ENCODE measurements at regions not wholly inside any gene's neighbourhood (a gene's known extent, or its start where the extent isn't known, plus 50 kb on each side); places are given as distances from the start of the nearest gene placed in this dataset.

DNA sequence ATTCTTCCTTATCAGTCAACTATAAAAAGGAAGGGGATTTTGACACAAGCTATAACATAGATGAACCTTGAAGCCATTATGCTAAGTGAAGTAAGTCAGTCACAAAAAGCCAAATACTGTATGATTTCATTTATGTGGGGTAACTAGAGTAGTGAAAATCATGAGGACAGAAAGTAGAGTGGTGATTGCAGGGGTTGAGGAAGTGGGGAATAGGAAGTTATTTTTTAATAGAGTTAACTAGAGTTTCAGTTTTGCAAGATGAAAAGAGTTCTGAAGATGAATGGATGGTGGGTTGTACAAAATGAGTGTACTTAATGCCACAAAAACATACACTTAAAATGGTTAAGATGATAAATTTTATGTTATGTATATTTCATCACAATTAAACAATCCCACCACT, 65.4 kb upstream of the FAM174A start:
- Histone ChIP-seq H3K23me2 (ENCODE audit: insufficient read length, low read depth, low read length, poor library complexity, severe bottlenecking) (no peaks in the 10 kb centered on the region), H2BK15ac (ENCODE audit: low read depth, low read length) (no peak overlapping the region), H3K4me2 (ENCODE audit: insufficient read depth, insufficient read length, low read length) (no peak overlapping the region), H3K79me2 (ENCODE audit: insufficient read depth, low read length) (no peaks in the 10 kb centered on the region), H3K56ac (ENCODE audit: insufficient read length, low read depth, low read length) (no peak overlapping the region), H3K4me1 (ENCODE audit: insufficient read depth, low read length) (no peaks in the 10 kb centered on the region), H2BK5ac (ENCODE audit: insufficient read length, low read length) (no peak overlapping the region), H2BK120ac (ENCODE audit: low read depth, low read length, poor library complexity, severe bottlenecking) (no peak overlapping the region), H2BK12ac (ENCODE audit: insufficient read length, low read depth, low read length) (no peak overlapping the region), H4K20me1 (ENCODE audit: control insufficient read depth, insufficient read depth, insufficient read length) (no peaks in the 10 kb centered on the region), H3K4ac (ENCODE audit: low read depth, low read length) (no peak overlapping the region), H3K27me3 (ENCODE audit: insufficient read depth, low read length) (no peaks in the 10 kb centered on the region), H3K14ac (ENCODE audit: insufficient read depth, low read length) (no peak overlapping the region), H3K23ac (ENCODE audit: insufficient read length, low read depth, low read length) (no peak overlapping the region), H3K18ac (ENCODE audit: insufficient read length, low read depth, low read length) (no peak overlapping the region), H2AFZ (ENCODE audit: low read length) (no peak overlapping the region), H3K27ac (ENCODE audit: insufficient read length, low read depth, low read length) (no peak overlapping the region), H3K9me3 (ENCODE audit: control insufficient read depth, low read depth, low read length) (no peaks in the 10 kb centered on the region), H2AK5ac (ENCODE audit: insufficient read length, low read length) (no peak overlapping the region), H3T11ph (ENCODE audit: low read length) (no peak overlapping the region), H4K91ac (ENCODE audit: insufficient read length, low read depth, low read length) (no peak overlapping the region), H2BK20ac (ENCODE audit: low read depth, low read length, poor library complexity, severe bottlenecking) (no peak overlapping the region), H4K8ac (replicated peaks; ENCODE audit: insufficient read length, low read depth, low read length) (no peak overlapping the region), H3K9ac (ENCODE audit: extremely low read depth, insufficient read length, low read length) (no peak overlapping the region), H3K79me1 (ENCODE audit: insufficient read depth, low read depth, low read length, poor library complexity, severe bottlenecking) (no peaks in the 10 kb centered on the region), H4K5ac (ENCODE audit: insufficient read length, low read depth, low read length) (no peak overlapping the region)
- Mint-ChIP-seq H3K27ac (no peak overlapping the region), H3K4me3 (no peak overlapping the region), H3K27me3 (ENCODE audit: low read depth) (no peaks in the 10 kb centered on the region), H3K36me3 (ENCODE audit: insufficient read depth in 1 of 3, low read depth in 3 of 3) (no peaks in the 10 kb centered on the region; a peak in 2 of 7 replicates), H3K9me3 (peaks cover 0 to 3% of the 10 kb centered on the region in 2 experiments; a peak in 1 of 5 replicates), H3K4me1 (no peaks in the 10 kb centered on the region)
- no peak for DNase-seq
- TF ChIP-seq, protein P1, sequence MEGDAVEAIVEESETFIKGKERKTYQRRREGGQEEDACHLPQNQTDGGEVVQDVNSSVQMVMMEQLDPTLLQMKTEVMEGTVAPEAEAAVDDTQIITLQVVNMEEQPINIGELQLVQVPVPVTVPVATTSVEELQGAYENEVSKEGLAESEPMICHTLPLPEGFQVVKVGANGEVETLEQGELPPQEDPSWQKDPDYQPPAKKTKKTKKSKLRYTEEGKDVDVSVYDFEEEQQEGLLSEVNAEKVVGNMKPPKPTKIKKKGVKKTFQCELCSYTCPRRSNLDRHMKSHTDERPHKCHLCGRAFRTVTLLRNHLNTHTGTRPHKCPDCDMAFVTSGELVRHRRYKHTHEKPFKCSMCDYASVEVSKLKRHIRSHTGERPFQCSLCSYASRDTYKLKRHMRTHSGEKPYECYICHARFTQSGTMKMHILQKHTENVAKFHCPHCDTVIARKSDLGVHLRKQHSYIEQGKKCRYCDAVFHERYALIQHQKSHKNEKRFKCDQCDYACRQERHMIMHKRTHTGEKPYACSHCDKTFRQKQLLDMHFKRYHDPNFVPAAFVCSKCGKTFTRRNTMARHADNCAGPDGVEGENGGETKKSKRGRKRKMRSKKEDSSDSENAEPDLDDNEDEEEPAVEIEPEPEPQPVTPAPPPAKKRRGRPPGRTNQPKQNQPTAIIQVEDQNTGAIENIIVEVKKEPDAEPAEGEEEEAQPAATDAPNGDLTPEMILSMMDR (conservative IDR thresholded peaks at IDR 0.05): no peak
